ENCODE measurements at regions not wholly inside any gene's neighbourhood (a gene's known extent, or its start where the extent isn't known, plus 50 kb on each side); places are given as distances from the start of the nearest gene placed in this dataset.

DNA sequence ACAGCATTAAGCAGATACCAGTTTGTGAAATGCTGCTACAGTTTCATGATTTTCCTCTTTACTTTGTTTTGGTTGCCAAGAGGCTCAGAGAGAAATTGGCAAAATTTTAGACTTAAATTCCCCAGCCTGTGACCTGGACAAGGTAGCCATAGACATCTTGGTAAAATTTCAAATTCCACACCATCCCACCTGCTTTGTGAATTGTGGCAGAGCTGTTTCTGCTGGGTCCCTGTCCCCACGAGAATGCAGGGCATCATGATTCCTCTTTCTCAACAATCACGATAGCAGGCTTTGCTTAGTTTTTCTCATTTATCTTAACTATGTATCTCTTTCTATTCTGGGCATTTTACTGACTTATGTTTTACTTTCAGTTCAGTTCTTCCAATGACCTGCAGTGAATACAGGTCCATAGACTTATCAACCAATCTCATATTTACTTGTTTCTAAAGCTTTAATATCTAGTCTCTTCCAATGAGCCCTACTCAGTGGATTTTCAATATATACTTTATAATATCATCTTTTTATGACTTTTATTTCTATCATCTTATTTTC, 351.6 kb downstream of the SOCS6 start:
- TF ChIP-seq POLR2A (IDR thresholded peaks at IDR 0.05), result no peak
- TF ChIP-seq, protein P1, sequence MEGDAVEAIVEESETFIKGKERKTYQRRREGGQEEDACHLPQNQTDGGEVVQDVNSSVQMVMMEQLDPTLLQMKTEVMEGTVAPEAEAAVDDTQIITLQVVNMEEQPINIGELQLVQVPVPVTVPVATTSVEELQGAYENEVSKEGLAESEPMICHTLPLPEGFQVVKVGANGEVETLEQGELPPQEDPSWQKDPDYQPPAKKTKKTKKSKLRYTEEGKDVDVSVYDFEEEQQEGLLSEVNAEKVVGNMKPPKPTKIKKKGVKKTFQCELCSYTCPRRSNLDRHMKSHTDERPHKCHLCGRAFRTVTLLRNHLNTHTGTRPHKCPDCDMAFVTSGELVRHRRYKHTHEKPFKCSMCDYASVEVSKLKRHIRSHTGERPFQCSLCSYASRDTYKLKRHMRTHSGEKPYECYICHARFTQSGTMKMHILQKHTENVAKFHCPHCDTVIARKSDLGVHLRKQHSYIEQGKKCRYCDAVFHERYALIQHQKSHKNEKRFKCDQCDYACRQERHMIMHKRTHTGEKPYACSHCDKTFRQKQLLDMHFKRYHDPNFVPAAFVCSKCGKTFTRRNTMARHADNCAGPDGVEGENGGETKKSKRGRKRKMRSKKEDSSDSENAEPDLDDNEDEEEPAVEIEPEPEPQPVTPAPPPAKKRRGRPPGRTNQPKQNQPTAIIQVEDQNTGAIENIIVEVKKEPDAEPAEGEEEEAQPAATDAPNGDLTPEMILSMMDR (IDR thresholded peaks at IDR 0.05), result no peak
